ENCODE measurements at regions not wholly inside any gene's neighbourhood (a gene's known extent, or its start where the extent isn't known, plus 50 kb on each side); places are given as distances from the start of the nearest gene placed in this dataset.

DNA sequence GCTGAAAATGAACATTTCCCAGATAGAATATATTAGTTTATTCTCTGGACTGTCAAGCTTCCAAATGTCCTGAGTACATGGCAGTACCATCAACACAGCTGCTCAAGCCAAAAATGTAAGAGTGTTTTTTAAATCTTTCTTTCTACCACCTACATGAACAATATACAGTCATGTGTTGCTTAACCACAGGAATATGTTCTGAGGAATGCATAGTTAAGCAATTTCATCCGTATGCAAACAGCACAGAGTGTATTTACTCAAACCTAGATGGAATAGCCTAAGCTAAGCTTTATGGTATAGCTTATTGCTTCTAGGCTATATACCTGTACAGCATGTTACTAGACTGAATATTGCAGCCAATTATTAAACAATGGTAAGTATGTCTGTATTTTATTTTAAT is 561.9 kb upstream of the ADGRL4 start:
- Mint-ChIP-seq H3K36me3 (ENCODE audit: low read depth) (no peaks in the 10 kb centered on the region), H3K4me3 (no peak overlapping the region), H3K27ac (no peak overlapping the region), H3K9me3 (peaks cover 7% of the 10 kb centered on the region), H3K4me1 (no peaks in the 10 kb centered on the region), H3K27me3 (no peaks in the 10 kb centered on the region)
- ChIA-PET CTCF (no interaction called here), POLR2A (no interaction called here)
- ATAC-seq (ENCODE audit: low read depth), result no peak
- TF ChIP-seq, protein P1, sequence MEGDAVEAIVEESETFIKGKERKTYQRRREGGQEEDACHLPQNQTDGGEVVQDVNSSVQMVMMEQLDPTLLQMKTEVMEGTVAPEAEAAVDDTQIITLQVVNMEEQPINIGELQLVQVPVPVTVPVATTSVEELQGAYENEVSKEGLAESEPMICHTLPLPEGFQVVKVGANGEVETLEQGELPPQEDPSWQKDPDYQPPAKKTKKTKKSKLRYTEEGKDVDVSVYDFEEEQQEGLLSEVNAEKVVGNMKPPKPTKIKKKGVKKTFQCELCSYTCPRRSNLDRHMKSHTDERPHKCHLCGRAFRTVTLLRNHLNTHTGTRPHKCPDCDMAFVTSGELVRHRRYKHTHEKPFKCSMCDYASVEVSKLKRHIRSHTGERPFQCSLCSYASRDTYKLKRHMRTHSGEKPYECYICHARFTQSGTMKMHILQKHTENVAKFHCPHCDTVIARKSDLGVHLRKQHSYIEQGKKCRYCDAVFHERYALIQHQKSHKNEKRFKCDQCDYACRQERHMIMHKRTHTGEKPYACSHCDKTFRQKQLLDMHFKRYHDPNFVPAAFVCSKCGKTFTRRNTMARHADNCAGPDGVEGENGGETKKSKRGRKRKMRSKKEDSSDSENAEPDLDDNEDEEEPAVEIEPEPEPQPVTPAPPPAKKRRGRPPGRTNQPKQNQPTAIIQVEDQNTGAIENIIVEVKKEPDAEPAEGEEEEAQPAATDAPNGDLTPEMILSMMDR (IDR thresholded peaks at IDR 0.05), result no peak
- DNase-seq, result no peak
- intact Hi-C loops (cut with micrococcal nuclease), result no loop called here

DNA sequence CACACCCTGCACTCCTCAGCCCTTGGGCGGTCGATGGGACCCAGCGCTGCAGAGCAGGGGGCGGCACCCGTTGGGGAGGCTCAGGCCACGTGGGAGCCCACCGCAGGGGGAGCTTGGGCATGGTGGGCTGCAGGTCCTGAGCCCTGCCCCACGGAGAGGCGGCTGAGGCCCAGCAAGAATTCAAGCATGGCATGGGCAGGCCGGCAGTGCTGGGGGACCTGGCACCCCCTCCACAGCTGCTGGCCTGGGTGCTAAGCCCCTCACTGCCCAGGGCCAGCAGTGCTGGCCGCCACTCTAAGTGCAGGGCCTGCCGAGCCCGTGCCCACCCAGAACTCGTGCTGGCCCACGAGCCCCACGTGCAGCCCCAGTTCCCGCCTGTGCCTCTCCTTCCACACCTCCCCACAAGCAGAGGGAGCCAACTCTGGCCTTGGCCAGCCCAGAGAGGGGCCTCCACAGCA is 555.0 kb upstream of the ADGRL4 start:
- ATAC-seq (ENCODE audit: low read depth), result no peak
- Mint-ChIP-seq H3K36me3 (ENCODE audit: low read depth) (no peaks in the 10 kb centered on the region), H3K27ac (no peak overlapping the region), H3K4me3 (no peak overlapping the region), H3K9me3 (peaks cover 14% of the 10 kb centered on the region), H3K27me3 (no peaks in the 10 kb centered on the region), H3K4me1 (no peaks in the 10 kb centered on the region)
- DNase-seq, result no peak
- POLR2A ChIA-PET, result no interaction called here
- TF ChIP-seq, protein P1 (IDR thresholded peaks at IDR 0.05), result no peak
- CTCF ChIA-PET, result no interaction called here
- intact Hi-C loops (cut with micrococcal nuclease), result no loop called here

DNA sequence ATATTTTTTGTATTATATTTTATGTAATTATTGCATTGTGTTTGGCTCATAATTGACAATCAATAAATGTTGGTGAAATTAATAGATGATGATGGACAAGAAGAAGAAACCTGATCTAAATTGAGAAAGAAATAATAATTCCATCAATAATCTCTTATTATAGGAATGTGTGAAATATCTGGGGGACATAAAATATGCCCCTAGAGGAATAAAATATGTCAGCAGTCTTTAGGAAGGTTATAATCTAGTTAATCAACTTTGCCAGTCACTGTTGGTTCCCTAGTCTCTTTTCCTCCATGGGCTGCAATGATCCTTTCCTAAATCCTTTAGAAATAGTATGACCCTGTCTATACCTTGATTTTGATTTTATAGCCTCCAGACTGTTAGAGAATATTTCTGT is 549.7 kb upstream of the ADGRL4 start:
- H3K4me1 Mint-ChIP-seq, result no peaks in the 10 kb centered on the region
- CTCF ChIA-PET, result no interaction called here
- H3K9me3 Mint-ChIP-seq, result peaks cover 7% of the 10 kb centered on the region
- H3K4me3 Mint-ChIP-seq, result no peak overlapping the region
- TF ChIP-seq, protein P1 (IDR thresholded peaks at IDR 0.05), result no peak
- POLR2A ChIA-PET, result no interaction called here
- H3K27ac Mint-ChIP-seq, result no peak overlapping the region
- no peak for ATAC-seq (ENCODE audit: low read depth)
- H3K36me3 Mint-ChIP-seq (ENCODE audit: low read depth), result no peaks in the 10 kb centered on the region
- no peaks in the 10 kb centered on the region for H3K27me3 Mint-ChIP-seq
- no peak for DNase-seq
- intact Hi-C loops (cut with micrococcal nuclease), result no loop called here

DNA sequence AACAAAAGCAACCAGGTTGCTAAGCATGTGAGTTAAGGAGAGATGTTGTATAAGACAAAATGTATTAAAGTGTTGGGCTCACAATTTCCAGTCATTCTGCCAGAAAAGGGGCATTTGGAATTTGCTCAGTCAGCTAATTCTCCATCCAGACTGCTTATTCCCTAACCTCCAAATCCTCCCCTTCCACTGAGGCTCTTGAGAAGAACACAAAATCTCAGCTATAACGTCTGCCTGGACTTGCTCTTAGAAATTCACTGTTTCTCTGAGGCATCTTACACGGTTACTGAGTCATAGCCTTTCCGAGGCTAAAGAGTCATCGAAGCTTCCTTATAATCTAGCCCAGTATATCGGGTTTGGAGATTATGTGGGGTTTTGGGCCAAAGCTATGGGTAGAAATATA is 548.2 kb upstream of the ADGRL4 start:
- Mint-ChIP-seq H3K4me3 (no peak overlapping the region), H3K9me3 (no peaks in the 10 kb centered on the region), H3K27me3 (no peaks in the 10 kb centered on the region), H3K27ac (no peak overlapping the region), H3K4me1 (no peaks in the 10 kb centered on the region), H3K36me3 (ENCODE audit: low read depth) (no peaks in the 10 kb centered on the region)
- no peak for DNase-seq
- ChIA-PET CTCF (no interaction called here), POLR2A (no interaction called here)
- TF ChIP-seq, protein P1 (IDR thresholded peaks at IDR 0.05), result no peak
- no peak for ATAC-seq (ENCODE audit: low read depth)
- intact Hi-C loops (cut with micrococcal nuclease), result no loop called here

DNA sequence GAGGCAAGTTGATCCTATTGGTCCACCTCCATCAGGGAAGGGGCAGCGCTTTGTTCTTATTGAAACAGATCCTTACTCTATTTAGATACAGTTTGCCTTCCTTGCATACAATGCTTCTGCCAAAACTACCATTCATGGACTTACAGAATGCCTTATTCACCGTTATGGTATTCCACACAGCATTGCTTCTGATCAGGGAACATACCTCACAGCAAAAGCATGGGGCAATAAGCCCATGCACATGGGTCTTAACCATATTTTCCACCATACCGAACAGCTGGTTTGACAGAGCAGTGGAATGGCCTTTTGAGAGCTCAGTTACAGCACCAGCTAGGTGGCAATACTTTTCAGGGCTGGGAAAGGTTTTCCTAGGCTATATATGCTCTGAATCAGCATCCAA is 544.8 kb upstream of the ADGRL4 start:
- intact Hi-C loops (cut with micrococcal nuclease), result no loop called here
- no peaks in the 10 kb centered on the region for H3K9me3 Mint-ChIP-seq
- DNase-seq (no peak), ATAC-seq (ENCODE audit: low read depth) (no peak)
- no peak overlapping the region for H3K4me3 Mint-ChIP-seq
- no peaks in the 10 kb centered on the region for H3K4me1 Mint-ChIP-seq
- no peaks in the 10 kb centered on the region for H3K36me3 Mint-ChIP-seq (ENCODE audit: low read depth)
- TF ChIP-seq, protein P1 (IDR thresholded peaks at IDR 0.05), result no peak
- ChIA-PET CTCF (no interaction called here), POLR2A (no interaction called here)
- H3K27me3 Mint-ChIP-seq, result no peaks in the 10 kb centered on the region
- H3K27ac Mint-ChIP-seq, result no peak overlapping the region
